ENCODE measurements at regions not wholly inside any gene's neighbourhood (a gene's known extent, or its start where the extent isn't known, plus 50 kb on each side); places are given as distances from the start of the nearest gene placed in this dataset.

GRCh38 chr2:150282357-150282756, 205.1 kb downstream of the RND3 start:
- TF ChIP-seq EZH2phosphoT487 (IDR thresholded peaks at IDR 0.05; ENCODE audit: insufficient read depth, low read depth) (no peak), EZH2 (IDR thresholded peaks at IDR 0.05; ENCODE audit: insufficient read depth, poor library complexity, severe bottlenecking) (no peak)
